Stimulated activated CD8-positive, alpha-beta memory T cell treated with anti-CD3 and anti-CD28 coated beads, Interleukin-7, amount 100 ng/mL, for 1 hour (primary cell): ENCODE measurements at regions not wholly inside any gene's neighbourhood (a gene's known extent, or its start where the extent isn't known, plus 50 kb on each side); places are given as distances from the start of the nearest gene placed in this dataset.

ENCODE experiments used
- DNase-seq, 2 donors: peaks; one replicate each; pipeline ENCODE4 v3.0.0-alpha.2; 2020; ENCODE audit warnings: low read depth in 2 of 2

- DNase-seq, result no peak
Observed at GRCh38 chr7:136807598-136807997, 60.9 kb upstream of the CHRM2 start.

- DNase-seq, result no peak
Observed at GRCh38 chr7:136803028-136803427, 65.4 kb upstream of the CHRM2 start.

DNA sequence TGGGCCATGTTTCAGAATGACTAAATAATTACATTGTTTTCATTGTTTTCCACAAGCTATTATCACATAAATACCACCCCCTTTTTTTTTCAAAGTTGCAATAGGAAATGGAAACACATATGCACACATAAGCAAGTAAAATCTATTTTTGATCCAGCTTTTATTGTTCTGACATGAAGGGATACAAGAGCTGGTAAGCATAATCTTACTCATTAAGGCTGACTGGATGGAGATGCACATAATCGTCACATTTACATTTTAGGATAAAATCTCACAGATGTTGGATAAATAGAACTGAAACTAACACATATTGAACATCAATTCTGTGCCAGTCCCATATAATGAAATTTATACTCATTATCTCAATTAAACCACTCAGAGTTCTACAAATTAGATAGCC, 84.5 kb upstream of the CHRM2 start:
- DNase-seq, result no peak

DNA sequence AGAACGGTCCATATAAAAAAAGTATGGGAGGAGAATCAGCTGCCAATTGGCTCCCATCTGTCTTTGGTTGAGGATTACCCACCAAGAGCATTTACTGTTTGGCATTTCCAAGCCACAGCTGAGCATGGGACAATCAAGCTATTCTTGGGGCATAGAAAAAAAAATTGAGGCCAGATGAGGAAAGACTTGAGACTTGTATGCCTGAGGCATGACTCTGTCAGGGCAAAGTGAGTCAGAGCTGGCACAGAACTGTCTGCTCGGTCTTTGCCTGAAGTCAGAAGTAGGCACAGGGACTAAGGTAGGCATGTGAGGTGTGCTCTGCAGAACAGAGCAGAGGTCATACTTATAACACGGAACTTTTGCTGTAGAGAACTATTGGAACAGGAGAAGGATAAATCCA, 126.5 kb upstream of the CHRM2 start:
- no peak for DNase-seq

DNA sequence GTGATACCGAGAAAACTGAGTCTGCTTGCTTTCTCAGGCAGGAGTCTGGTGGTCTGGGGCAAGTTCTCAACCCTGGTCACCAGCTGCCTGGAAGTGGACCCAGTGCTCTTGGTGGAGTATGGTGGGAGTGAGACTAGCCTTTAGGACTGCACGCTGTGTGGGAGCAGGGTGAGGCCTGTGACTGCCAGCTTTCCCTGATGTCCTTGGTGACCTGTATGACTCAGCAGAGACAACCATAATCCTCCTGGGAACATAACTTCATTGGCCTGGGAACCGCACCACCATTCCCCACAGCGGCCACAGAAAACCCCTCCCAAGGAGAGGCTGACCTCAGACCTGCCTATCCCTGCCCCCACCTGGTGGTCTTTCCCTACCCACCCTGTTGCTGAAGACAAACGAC, 139.5 kb upstream of the CHRM2 start:
- DNase-seq, result no peak

GRCh38 chr7:136726460-136726859, 142.0 kb upstream of the CHRM2 start:
- DNase-seq, result no peak

GRCh38 chr7:136717910-136718557, 150.4 kb upstream of the CHRM2 start:
- no peak for DNase-seq

- no peak for DNase-seq
Observed at GRCh38 chr7:136714062-136714461, 154.4 kb upstream of the CHRM2 start.

DNA sequence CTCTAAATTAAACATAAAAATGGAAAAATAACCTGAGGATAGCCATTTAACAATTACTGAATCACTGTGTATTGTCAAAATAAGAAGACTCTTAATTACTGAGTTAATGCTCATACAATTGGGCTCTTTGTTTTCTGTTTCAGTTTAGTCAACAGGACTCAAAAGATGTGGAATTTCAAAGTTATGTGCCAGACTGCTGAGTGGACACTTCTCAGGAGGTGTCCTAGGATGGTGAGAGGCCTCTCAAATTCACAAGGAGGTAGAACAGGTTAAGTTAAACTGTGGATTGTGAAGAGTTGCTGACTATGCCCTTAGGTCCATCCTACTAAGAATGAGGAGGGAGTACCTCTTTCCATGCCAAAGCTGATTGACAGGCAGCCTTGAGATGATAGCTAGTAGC, 157.7 kb upstream of the CHRM2 start:
- no peak for DNase-seq

GRCh38 chr7:136709876-136710275, 158.6 kb upstream of the CHRM2 start:
- DNase-seq, result no peak

- DNase-seq, result no peak
Observed at GRCh38 chr7:136702913-136703312, 165.5 kb upstream of the CHRM2 start.

GRCh38 chr7:136698977-136699376, 169.5 kb upstream of the CHRM2 start:
- no peak for DNase-seq

DNA sequence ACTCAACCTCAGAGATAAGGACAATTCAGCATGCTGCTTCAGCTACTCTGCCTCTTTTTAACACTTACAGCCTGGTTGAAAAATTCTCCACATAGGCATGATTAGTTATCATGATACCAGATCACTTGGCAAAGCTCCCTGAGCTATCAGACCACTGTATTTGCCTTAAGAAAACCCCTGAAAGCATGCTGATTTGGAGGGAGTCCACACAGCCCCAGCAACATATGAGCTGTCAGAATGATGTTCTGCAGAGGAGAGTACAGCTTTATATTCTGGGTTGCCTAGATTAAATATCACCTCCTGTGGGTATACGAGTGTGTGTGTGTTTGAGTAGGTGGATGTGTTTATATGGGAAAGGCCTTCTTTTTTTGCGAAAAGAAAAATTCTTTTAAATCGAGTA, 170.2 kb upstream of the CHRM2 start:
- DNase-seq, result no peak

DNA sequence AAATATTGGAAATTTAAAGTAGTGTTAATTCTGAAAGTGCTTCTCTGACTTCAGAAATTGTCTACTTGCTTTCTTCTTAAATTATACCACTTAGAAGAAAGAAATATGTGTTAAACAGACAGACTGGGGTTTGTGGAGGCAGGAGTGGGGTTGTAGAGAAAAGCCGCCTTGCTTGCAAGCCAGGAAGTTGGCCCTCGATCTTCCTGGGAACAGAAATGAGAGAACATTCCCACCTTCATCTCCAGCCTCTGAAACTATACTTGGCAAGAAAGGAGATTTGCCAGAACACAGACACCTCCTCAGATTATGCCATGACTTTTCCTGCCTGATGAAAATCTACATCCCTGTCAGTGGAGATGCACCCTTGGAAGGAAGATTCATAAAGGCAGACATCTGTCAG, 171.2 kb upstream of the CHRM2 start:
- no peak for DNase-seq

GRCh38 chr7:136693166-136694119, 175.0 kb upstream of the CHRM2 start:
- no peak for DNase-seq

DNA sequence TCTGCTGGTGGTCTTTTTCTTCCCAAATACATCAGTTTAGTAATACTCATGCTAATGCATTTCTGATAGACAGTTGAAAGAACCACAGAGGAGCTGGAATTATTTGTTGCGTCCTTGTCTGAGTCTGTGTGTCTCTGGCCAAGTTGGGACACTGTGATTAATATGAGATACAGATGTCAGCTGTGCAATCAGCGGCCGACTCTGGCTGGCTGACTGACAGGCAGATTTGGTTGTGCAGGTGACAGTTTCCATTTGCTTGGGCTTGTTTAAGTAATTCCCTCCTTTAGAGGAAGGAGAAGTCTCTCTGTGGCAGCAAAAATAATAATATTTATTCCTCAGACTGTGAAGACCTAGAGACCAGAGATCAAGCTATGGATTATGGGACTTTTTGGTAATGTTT, 176.2 kb upstream of the CHRM2 start:
- DNase-seq, result no peak

DNA sequence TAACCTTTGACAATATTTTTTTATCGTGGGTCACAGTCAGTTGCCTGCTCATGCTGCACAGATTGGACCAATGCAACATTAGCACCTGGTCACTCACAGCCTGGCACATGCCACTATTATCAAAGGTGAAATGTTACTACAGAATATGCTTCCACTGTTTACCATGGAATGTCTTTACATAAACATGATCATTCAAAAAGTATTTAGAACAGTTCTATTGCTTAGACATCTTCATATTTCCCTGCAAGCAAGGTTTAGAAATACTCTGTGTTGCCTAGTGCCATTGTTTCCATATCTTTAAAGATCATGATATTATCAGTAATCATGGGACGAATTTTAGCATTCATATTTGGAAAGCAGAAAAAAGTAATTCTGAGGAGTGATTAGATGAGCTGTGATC, 179.9 kb upstream of the CHRM2 start:
- no peak for DNase-seq

DNA sequence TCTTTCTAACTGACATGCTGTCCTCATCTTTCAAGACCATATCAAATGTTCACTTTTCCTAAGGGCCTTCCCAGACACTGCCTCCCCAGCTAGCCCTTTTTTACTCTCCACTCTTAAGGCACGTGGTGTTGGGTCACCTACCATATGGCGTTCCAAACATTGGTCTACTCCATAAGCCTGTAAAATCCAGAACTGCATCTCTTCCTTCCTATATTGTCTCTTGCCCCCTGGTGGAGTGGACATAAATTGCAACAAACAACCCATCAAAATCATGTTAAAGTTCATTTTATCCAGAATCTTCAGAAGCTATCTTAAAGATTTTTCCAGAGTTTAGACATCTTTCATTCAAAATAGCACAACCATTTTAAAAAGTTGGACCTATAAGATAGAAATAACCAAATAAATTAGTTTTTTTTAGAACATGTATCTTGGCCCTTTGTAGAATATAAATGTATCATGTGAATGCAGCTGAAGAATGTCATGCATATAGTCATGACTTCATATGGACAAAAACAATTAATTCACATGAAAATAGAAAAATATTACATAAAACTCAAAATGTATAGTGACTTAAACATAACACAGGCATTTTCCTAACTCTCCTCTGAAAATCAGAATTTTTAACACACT, 180.6 kb upstream of the CHRM2 start:
- DNase-seq, result no peak

DNA sequence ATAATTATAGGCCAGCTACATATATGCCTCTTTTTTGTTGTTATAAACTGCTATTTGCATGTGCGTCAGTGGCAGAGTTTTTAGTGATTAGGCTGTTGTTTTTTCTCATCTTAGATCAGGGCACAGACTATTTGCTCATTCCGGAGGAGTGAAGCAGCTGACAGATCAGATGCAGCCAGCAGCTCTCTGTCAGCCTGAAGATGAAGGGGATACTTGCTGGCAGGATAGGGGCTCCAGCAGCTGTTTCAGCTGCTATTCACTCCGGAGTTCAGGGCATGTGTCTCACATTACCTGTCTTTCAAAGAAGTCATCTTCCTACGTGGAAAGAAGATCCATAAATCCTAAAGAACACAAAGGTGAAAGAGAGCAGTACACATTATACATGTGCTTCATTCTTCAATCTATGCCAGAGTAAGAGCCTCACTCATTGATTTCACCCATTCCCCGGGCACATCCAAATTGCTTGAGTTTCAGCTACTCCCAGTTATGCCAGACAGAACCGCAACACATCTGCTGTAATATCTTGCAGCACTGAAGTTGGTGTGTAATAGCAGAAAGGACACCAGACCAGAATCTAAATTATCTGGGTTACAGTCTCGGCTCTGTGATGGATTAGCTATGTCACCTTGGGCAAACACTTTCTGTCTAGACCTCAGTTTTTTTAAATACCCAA, 182.8 kb upstream of the CHRM2 start:
- DNase-seq, result no peak

DNA sequence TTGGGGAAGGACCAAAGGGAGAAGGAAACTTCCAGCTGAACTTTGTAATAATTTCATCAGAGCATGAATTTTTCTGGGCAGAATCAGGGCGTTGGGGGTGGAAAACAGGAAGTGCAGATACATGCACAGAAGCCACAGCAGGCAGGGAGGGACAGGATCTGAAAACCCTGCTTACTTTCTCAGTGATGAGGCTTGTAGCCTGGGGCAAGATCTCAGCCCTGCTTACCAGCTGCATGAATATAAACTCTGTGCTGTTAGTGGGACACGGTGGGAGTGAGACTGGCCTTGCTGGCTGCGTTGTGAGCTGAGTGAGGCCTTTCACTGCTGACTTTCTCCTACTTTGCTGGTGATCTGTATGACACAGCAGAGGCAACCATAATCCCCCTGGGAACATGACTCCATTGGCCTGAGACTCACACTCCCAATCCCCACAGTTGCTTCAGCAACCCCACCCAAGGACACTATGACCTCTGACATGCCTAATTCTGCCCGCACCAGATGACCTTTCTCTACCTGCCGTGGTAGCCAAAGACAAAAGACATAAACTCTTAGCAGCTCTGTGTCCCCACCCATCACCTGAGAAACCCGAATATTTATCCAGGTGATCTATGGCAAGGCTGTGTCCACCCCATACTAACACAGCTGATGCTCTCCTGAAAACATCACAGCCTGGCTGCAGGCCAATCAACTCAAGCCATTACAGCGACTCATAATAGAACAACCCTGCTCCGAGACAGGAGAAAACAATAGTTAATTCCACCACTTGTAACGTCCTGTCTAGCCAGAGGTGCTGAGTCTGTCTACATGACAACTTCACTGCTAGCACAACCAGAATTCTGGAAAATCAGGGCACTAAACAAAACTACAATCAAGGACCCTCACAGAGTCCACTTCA, 190.7 kb upstream of the CHRM2 start:
- no peak for DNase-seq

DNA sequence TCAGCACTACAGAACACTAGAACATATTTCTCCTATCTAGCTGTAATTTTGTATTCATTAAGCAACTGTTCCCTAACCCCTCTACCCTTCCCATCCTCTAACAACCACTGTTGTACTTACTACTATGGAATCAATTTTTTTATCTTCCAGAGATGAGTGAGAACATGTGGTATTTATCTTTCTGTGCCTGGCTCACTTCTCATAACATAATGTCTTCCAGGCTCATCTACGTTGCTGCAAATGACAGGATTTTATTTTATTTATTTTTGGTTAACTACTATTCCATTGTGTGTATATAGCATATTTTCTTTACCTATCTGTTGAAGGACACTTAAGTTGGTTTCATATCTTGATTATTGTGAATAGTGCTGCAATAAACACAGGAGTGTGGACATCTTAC, 200.9 kb upstream of the CHRM2 start:
- DNase-seq, result no peak
